ENCODE measurements at regions not wholly inside any gene's neighbourhood (a gene's known extent, or its start where the extent isn't known, plus 50 kb on each side); places are given as distances from the start of the nearest gene placed in this dataset.

DNA sequence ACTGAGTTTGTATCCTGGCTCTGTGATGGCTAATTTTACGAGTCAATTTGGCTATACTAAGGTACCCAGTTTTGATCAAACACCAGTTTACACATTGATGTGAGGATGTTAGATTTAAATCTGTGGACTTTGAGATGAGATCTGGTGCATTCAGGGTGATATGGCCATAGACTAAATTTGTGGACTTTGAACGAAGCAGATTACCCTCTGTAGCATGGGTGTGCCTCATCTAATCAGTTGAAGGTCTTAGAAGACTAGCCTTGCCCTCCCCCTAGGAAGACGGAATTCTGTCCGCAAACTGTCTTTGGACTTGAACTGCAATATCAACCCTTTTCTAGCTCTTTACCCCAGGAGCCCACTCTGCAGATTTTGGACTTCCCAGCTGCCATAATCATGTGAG is 547.8 kb upstream of the CITED2 start:
- TF ChIP-seq, protein P1, sequence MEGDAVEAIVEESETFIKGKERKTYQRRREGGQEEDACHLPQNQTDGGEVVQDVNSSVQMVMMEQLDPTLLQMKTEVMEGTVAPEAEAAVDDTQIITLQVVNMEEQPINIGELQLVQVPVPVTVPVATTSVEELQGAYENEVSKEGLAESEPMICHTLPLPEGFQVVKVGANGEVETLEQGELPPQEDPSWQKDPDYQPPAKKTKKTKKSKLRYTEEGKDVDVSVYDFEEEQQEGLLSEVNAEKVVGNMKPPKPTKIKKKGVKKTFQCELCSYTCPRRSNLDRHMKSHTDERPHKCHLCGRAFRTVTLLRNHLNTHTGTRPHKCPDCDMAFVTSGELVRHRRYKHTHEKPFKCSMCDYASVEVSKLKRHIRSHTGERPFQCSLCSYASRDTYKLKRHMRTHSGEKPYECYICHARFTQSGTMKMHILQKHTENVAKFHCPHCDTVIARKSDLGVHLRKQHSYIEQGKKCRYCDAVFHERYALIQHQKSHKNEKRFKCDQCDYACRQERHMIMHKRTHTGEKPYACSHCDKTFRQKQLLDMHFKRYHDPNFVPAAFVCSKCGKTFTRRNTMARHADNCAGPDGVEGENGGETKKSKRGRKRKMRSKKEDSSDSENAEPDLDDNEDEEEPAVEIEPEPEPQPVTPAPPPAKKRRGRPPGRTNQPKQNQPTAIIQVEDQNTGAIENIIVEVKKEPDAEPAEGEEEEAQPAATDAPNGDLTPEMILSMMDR (IDR thresholded peaks at IDR 0.05), result no peak
- TF ChIP-seq EZH2phosphoT487 (IDR thresholded peaks at IDR 0.05), result no peak
